Trophoblast cell (in vitro differentiated cells and primary cell): ENCODE measurements at regions not wholly inside any gene's neighbourhood (a gene's known extent, or its start where the extent isn't known, plus 50 kb on each side); places are given as distances from the start of the nearest gene placed in this dataset.

ENCODE experiments used
- DNase-seq, 2 donors: peaks; one replicate each; pipeline ENCODE4 v3.0.0-alpha.2; 2016
- H2AFZ ChIP-seq: 2 replicates; pipeline ENCODE4 v1.6.1; 2013; ENCODE audit warnings: low read length, moderate library complexity, mild to moderate bottlenecking; ENCODE audit not compliant: insufficient read depth, poor library complexity
- H2AK5ac ChIP-seq: 2 replicates; pipeline ENCODE4 v1.6.1; 2013; ENCODE audit warnings: mild to moderate bottlenecking, low read length
- H2BK120ac ChIP-seq: 2 replicates; pipeline ENCODE4 v1.6.1; 2013; ENCODE audit warnings: low read length, mild to moderate bottlenecking, moderate library complexity; ENCODE audit not compliant: insufficient read depth, poor library complexity
- H2BK12ac ChIP-seq: 2 replicates; pipeline ENCODE4 v1.6.1; 2013; ENCODE audit warnings: mild to moderate bottlenecking, low read length, moderate library complexity
- H2BK5ac ChIP-seq: 2 replicates; pipeline ENCODE4 v1.6.1; 2013; ENCODE audit warnings: low read length, low read depth, moderate library complexity, mild to moderate bottlenecking; ENCODE audit not compliant: poor library complexity
- H3K14ac ChIP-seq: 2 replicates; pipeline ENCODE4 v1.6.1; 2013; ENCODE audit warnings: mild to moderate bottlenecking, low read length
- H3K18ac ChIP-seq: 2 replicates; pipeline ENCODE4 v1.6.1; 2013; ENCODE audit warnings: mild to moderate bottlenecking, low read length
- H3K23ac ChIP-seq: 2 replicates; pipeline ENCODE4 v1.6.1; 2013; ENCODE audit warnings: low read length
- H3K27ac ChIP-seq: 2 replicates; pipeline ENCODE4 v1.5.1; 2013; ENCODE audit warnings: low read depth, mild to moderate bottlenecking, inconsistent platforms, low read length, moderate library complexity
- H3K27me3 ChIP-seq: 2 replicates; pipeline ENCODE4 v1.6.1; 2013; ENCODE audit warnings: inconsistent platforms, mild to moderate bottlenecking, low read length, moderate library complexity; ENCODE audit not compliant: insufficient read depth
- H3K36me3 ChIP-seq, 2 experiments: 1 replicate in 1 of 2; 2 replicates in 1 of 2; pipeline ENCODE4 v1.6.1; 2013; ENCODE audit warnings: low read length in 2 of 2, mild to moderate bottlenecking in 2 of 2, moderate library complexity in 1 of 2; ENCODE audit not compliant: insufficient read depth in 2 of 2, control insufficient read depth in 1 of 2
- H3K4ac ChIP-seq: 2 replicates; pipeline ENCODE4 v1.6.1; 2013; ENCODE audit warnings: low read depth, mild to moderate bottlenecking, low read length, moderate library complexity
- H3K4me1 ChIP-seq, 2 experiments: 1 replicate in 1 of 2; 2 replicates in 1 of 2; pipeline ENCODE4 v1.6.1; 2013; ENCODE audit warnings: low read length in 2 of 2, mild to moderate bottlenecking in 2 of 2, moderate library complexity in 1 of 2; ENCODE audit not compliant: insufficient read depth in 2 of 2, control insufficient read depth in 1 of 2
- H3K4me2 ChIP-seq: 2 replicates; pipeline ENCODE4 v1.6.1; 2013; ENCODE audit warnings: inconsistent platforms, mild to moderate bottlenecking, low read length, moderate library complexity
- H3K4me3 ChIP-seq: 2 replicates; pipeline ENCODE4 v1.5.1; 2013; ENCODE audit warnings: mild to moderate bottlenecking, low read depth, low read length, inconsistent platforms
- H3K79me1 ChIP-seq: one replicate; pipeline ENCODE4 v1.6.1; 2013; ENCODE audit warnings: low read length
- H3K79me2 ChIP-seq: 2 replicates; pipeline ENCODE4 v1.6.1; 2013; ENCODE audit warnings: low read length, mild to moderate bottlenecking; ENCODE audit not compliant: control insufficient read depth, insufficient read depth, poor library complexity
- H3K9ac ChIP-seq: 2 replicates; pipeline ENCODE4 v1.6.1; 2013; ENCODE audit warnings: mild to moderate bottlenecking, low read length
- H3K9me3 ChIP-seq: 2 replicates; pipeline ENCODE4 v1.6.1; 2013; ENCODE audit warnings: low read depth, mild to moderate bottlenecking, control low read depth, inconsistent platforms, low read length; ENCODE audit not compliant: insufficient read depth
- H4K12ac ChIP-seq: 2 replicates; pipeline ENCODE4 v1.6.1; 2013; ENCODE audit warnings: low read depth, mild to moderate bottlenecking, low read length, moderate library complexity
- H4K8ac ChIP-seq: 2 replicates; pipeline ENCODE4 v1.6.1; 2013; ENCODE audit warnings: low read depth, mild to moderate bottlenecking, low read length, moderate library complexity
- H4K91ac ChIP-seq: one replicate; pipeline ENCODE4 v1.6.1; 2013; ENCODE audit warnings: low read depth, mild to moderate bottlenecking, low read length, moderate library complexity
- WGBS: extraction: QIAGEN DNeasy Blood & Tissue Kit; methylation state at CpG from one replicate; pipeline ENCODE4 v1.1.7; 2013; ENCODE audit warnings: missing lambda C conversion rate; ENCODE audit not compliant: insufficient read length, insufficient coverage; ENCODE audit errors: extremely low coverage; 5-methylcytosine and 5-hydroxymethylcytosine counted together

DNA sequence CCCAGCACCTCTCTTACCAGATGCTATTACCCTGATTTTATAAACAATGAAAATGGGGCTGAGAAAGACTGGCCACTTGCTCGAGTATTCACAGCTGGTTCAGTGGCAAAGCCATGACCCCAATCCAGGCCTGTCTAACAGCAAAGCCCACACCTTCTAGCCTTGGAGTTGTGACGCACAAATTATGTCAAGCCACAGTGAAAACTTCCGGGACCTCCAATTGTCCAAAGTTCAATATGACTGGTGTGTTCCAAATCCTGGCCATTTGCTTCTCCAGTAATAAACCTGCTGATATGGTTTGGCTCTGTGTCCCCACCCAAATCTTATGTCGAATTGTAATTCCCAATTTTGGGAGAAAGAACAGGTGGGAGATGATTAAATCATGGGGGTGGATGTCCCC is 64.7 kb upstream of the RIOK3 start:
- Histone ChIP-seq H2AFZ (no peak overlapping the region), H2BK5ac (no peak overlapping the region), H3K23ac (no peak overlapping the region), H2BK120ac (no peak overlapping the region), H3K4me1 (no peaks in the 10 kb centered on the region), H3K14ac (no peak overlapping the region), H3K18ac (no peak overlapping the region), H3K36me3 (no peaks in the 10 kb centered on the region), H2AK5ac (no peak overlapping the region), H3K4ac (no peak overlapping the region), H3K9ac (no peak overlapping the region), H4K12ac (no peak overlapping the region), H4K8ac (no peak overlapping the region), H2BK12ac (no peak overlapping the region), H3K4me2 (no peak overlapping the region), H3K27me3 (no peaks in the 10 kb centered on the region), H3K79me2 (no peaks in the 10 kb centered on the region), H3K27ac (no peak overlapping the region), H3K79me1 (no peaks in the 10 kb centered on the region), H4K91ac (no peak overlapping the region), H3K4me3 (no peak overlapping the region), H3K9me3 (no peaks in the 10 kb centered on the region)
- no CpG with 5 or more reads among the region's 4 CpGs for WGBS
- no peak for DNase-seq

- Histone ChIP-seq H3K23ac (no peak overlapping the region), H3K79me1 (no peaks in the 10 kb centered on the region), H2AFZ (no peak overlapping the region), H3K4me1 (no peaks in the 10 kb centered on the region), H3K4ac (no peak overlapping the region), H4K8ac (no peak overlapping the region), H2BK120ac (no peak overlapping the region), H3K14ac (no peak overlapping the region), H3K4me2 (no peak overlapping the region), H3K9ac (no peak overlapping the region), H3K27ac (no peak overlapping the region), H2BK12ac (no peak overlapping the region), H2AK5ac (no peak overlapping the region), H4K91ac (no peak overlapping the region), H3K27me3 (no peaks in the 10 kb centered on the region), H3K36me3 (no peaks in the 10 kb centered on the region), H3K4me3 (no peak overlapping the region), H3K18ac (no peak overlapping the region), H4K12ac (no peak overlapping the region), H3K9me3 (no peaks in the 10 kb centered on the region), H3K79me2 (no peaks in the 10 kb centered on the region), H2BK5ac (no peak overlapping the region)
- DNase-seq = no peak
- WGBS = no CpG with 5 or more reads among the region's 3 CpGs
These were observed 61.9 kb upstream of the RIOK3 start for GRCh38 chr18:23391156-23391555.

DNA sequence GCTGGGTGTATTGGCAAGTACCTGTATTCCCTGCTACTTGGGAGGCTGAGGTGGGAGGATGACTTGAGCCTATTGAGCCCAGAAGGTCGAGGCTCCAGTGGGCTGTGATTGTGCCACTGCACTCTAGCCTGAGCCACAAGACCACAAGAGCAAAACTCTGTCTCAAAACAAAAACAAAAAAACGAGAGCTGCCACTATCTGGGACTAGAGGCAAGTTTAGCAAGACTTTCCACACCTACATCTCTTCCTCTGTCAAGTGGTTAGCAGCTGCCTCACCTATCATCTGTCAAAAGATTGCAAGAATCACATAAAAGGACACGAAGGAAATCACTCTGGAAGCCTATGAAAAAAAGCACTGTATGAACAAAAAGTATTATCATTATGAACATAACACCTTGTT is 55.2 kb upstream of the RIOK3 start:
- Histone ChIP-seq H2AK5ac (no peak overlapping the region), H3K4me1 (peaks cover 6 to 8% of the 10 kb centered on the region in 2 experiments), H3K23ac (no peak overlapping the region), H3K27ac (no peak overlapping the region), H2BK120ac (no peak overlapping the region), H4K91ac (no peak overlapping the region), H3K9me3 (no peaks in the 10 kb centered on the region), H3K14ac (no peak overlapping the region), H3K36me3 (no peaks in the 10 kb centered on the region), H2BK5ac (no peak overlapping the region), H3K79me2 (peaks cover 2% of the 10 kb centered on the region), H2AFZ (no peak overlapping the region), H3K9ac (no peak overlapping the region), H2BK12ac (no peak overlapping the region), H3K27me3 (no peaks in the 10 kb centered on the region), H3K18ac (no peak overlapping the region), H3K4ac (no peak overlapping the region), H3K4me3 (no peak overlapping the region), H3K4me2 (no peak overlapping the region), H3K79me1 (peaks cover 3% of the 10 kb centered on the region), H4K12ac (no peak overlapping the region), H4K8ac (no peak overlapping the region)
- no peak for DNase-seq
- no CpG with 5 or more reads among the region's 3 CpGs for WGBS

- no peaks in the 10 kb centered on the region for H3K27me3 ChIP-seq
- H3K4ac ChIP-seq = no peak overlapping the region
- H2AFZ ChIP-seq = no peak overlapping the region
- H3K27ac ChIP-seq = no peak overlapping the region
- H2BK5ac ChIP-seq = no peak overlapping the region
- H4K8ac ChIP-seq = no peak overlapping the region
- no peak for DNase-seq
- no peak overlapping the region for H3K23ac ChIP-seq
- no peak overlapping the region for H3K14ac ChIP-seq
- H3K79me2 ChIP-seq = peaks cover 2% of the 10 kb centered on the region
- no CpG with 5 or more reads among the region's 4 CpGs for WGBS
- H3K4me1 ChIP-seq = peaks cover 6 to 8% of the 10 kb centered on the region in 2 experiments
- no peaks in the 10 kb centered on the region for H3K36me3 ChIP-seq
- H4K12ac ChIP-seq = no peak overlapping the region
- no peak overlapping the region for H3K9ac ChIP-seq
- H3K4me3 ChIP-seq = no peak overlapping the region
- no peak overlapping the region for H4K91ac ChIP-seq
- no peaks in the 10 kb centered on the region for H3K9me3 ChIP-seq
- no peak overlapping the region for H2BK12ac ChIP-seq
- H3K18ac ChIP-seq = no peak overlapping the region
- H3K79me1 ChIP-seq = peaks cover 3% of the 10 kb centered on the region
- no peak overlapping the region for H2AK5ac ChIP-seq
- H3K4me2 ChIP-seq = no peak overlapping the region
- no peak overlapping the region for H2BK120ac ChIP-seq
These were observed 54.7 kb upstream of the RIOK3 start for GRCh38 chr18:23398401-23398800.
